Panc1 (cell line): ENCODE measurements at regions not wholly inside any gene's neighbourhood (a gene's known extent, or its start where the extent isn't known, plus 50 kb on each side); places are given as distances from the start of the nearest gene placed in this dataset.

Experiments
- ATAC-seq: fragments of 200-7000 bp; cut with Tn5 transposase; 2 replicates; pipeline ENCODE4 v1.9.1; 2020; ENCODE audit warnings: mild to moderate bottlenecking, moderate library complexity
- BruUV-seq: library from RNA; stranded (reverse); fragments of 400-500 nt; replicated peaks from 2 replicates; lab custom pipeline; 2021; lab: Mats Ljungman, UMichigan
- CTCF ChIA-PET: fragments of 300-600 bp; sonication (Branson Sonifier 250); formaldehyde crosslinking; loops from one replicate; lab custom pipeline; 2022; ENCODE audit warnings: antibody characterized with exemption; lab: Charles Lee
- POLR2A ChIA-PET: fragments of 300-600 bp; sonication (Branson Sonifier 250); formaldehyde crosslinking; loops from one replicate; lab custom pipeline; 2022; ENCODE audit warnings: antibody characterized with exemption; lab: Charles Lee
- DNase-seq: peaks from one replicate; pipeline ENCODE4 v3.0.0-alpha.2; 2010; ENCODE audit warnings: low read depth, low spot score
- H3K27ac ChIP-seq: 2 replicates; pipeline ENCODE4 v1.5.1; 2011; ENCODE audit warnings: mild to moderate bottlenecking, low read length, inconsistent platforms
- H3K27me3 ChIP-seq: fragments of 200-500 bp; sonication (Bioruptor generic); 2 replicates; pipeline ENCODE4 v1.6.0; 2014; ENCODE audit warnings: low read length, inconsistent platforms; ENCODE audit not compliant: control insufficient read depth, insufficient read depth
- H3K36me3 ChIP-seq: fragments of 200-500 bp; sonication (Bioruptor generic); 2 replicates; pipeline ENCODE4 v1.5.1; 2014; ENCODE audit warnings: inconsistent platforms, mild to moderate bottlenecking, low read length, moderate library complexity; ENCODE audit not compliant: control insufficient read depth, insufficient read depth
- H3K4me1 ChIP-seq: 2 replicates; pipeline ENCODE4 v1.5.1; 2011; ENCODE audit warnings: inconsistent platforms, mild to moderate bottlenecking, low read length, moderate library complexity; ENCODE audit not compliant: control insufficient read depth, insufficient read depth
- H3K4me3 ChIP-seq, 2 experiments: 2 replicates each; pipeline ENCODE4 v1.5.1; 2011 to 2012; ENCODE audit warnings: low read depth in 2 of 2, low read length in 2 of 2, mild to moderate bottlenecking in 2 of 2, inconsistent platforms in 1 of 2, moderate library complexity in 1 of 2
- H3K9me3 ChIP-seq: fragments of 200-500 bp; sonication (Bioruptor generic); 2 replicates; pipeline ENCODE4 v1.5.1; 2014; ENCODE audit warnings: low read depth, mild to moderate bottlenecking, inconsistent platforms, low read length, moderate library complexity; ENCODE audit not compliant: control insufficient read depth, insufficient read depth
- CTCF ChIP-seq: fragments of 450-650 bp; IDR thresholded peaks from 2 replicates; pipeline ENCODE4 v1.5.1; 2017; ENCODE audit warnings: mild to moderate bottlenecking
- POLR2AphosphoS5 ChIP-seq: IDR thresholded peaks from 2 replicates; pipeline ENCODE4 v1.6.1; 2012; ENCODE audit warnings: mild to moderate bottlenecking, low read depth, low read length, moderate library complexity
- REST ChIP-seq, 2 experiments: IDR thresholded peaks; 2 replicates each; pipeline ENCODE4 v1.6.1; 2011 to 2012; ENCODE audit warnings: low read depth in 2 of 2, control low read depth in 1 of 2, low read length in 1 of 2, mild to moderate bottlenecking in 1 of 2, moderate library complexity in 1 of 2; ENCODE audit not compliant: insufficient read depth in 1 of 2
- SIN3A ChIP-seq: IDR thresholded peaks from 2 replicates; pipeline ENCODE4 v1.6.1; 2012; ENCODE audit warnings: low read depth, mild to moderate bottlenecking, low read length, moderate library complexity, borderline replicate concordance; ENCODE audit not compliant: insufficient read depth
- TCF7L2 ChIP-seq: IDR thresholded peaks from 2 replicates; pipeline ENCODE4 v1.6.1; 2011; ENCODE audit warnings: mild to moderate bottlenecking, low read depth, low read length, inconsistent platforms
- in situ Hi-C: cut with HindIII; loops from 2 replicates; pipeline ENCODE4 v1.10.0; 2016; ENCODE audit warnings: low sequenced_read_pairs, low pct_unique_long_range_greater_than_20kb
- intact Hi-C: fragments of 100-400 bp; cut with micrococcal nuclease; formaldehyde crosslinking; loops from one replicate; pipeline ENCODE4 v1.10.0; 2022; ENCODE audit not compliant: unreplicated experiment

GRCh38 chr7:53500076-53500475 is 464.6 kb downstream of the POM121L12 start:
- Histone ChIP-seq H3K36me3 (no peaks in the 10 kb centered on the region), H3K4me1 (no peaks in the 10 kb centered on the region), H3K4me3 (no peak overlapping the region), H3K27ac (no peak overlapping the region), H3K9me3 (no peaks in the 10 kb centered on the region), H3K27me3 (no peaks in the 10 kb centered on the region)
- DNase-seq = no peak
- TF ChIP-seq POLR2AphosphoS5 (no peak), CTCF (no peak), REST (IDR thresholded peaks at IDR 0.05; ENCODE audit: insufficient read depth in 1 of 2, low read depth in 2 of 2, low read length in 1 of 2) (no peak)
- in situ Hi-C loops (no loop called here), intact Hi-C loops (no loop called here)
- CTCF ChIA-PET = no interaction called here
- no TSS peak for BruUV-seq
- ATAC-seq = no peak
- POLR2A ChIA-PET = no interaction called here

GRCh38 chr7:53504914-53505313 is 469.5 kb downstream of the POM121L12 start:
- BruUV-seq = no TSS peak
- Histone ChIP-seq H3K36me3 (no peaks in the 10 kb centered on the region), H3K4me3 (no peak overlapping the region), H3K4me1 (no peaks in the 10 kb centered on the region), H3K27ac (no peak overlapping the region), H3K27me3 (no peaks in the 10 kb centered on the region), H3K9me3 (no peaks in the 10 kb centered on the region)
- ChIA-PET CTCF (no interaction called here), POLR2A (no interaction called here)
- DNase-seq (no peak), ATAC-seq (no peak)
- intact Hi-C loops = no loop called here
- TF ChIP-seq TCF7L2 (no peak), CTCF (no peak), REST (IDR thresholded peaks at IDR 0.05; ENCODE audit: insufficient read depth in 1 of 2, low read depth in 2 of 2, low read length in 1 of 2) (no peak), SIN3A (no peak), POLR2AphosphoS5 (no peak)
- in situ Hi-C loops = no loop called here
